ENCODE measurements at regions not wholly inside any gene's neighbourhood (a gene's known extent, or its start where the extent isn't known, plus 50 kb on each side); places are given as distances from the start of the nearest gene placed in this dataset.

GRCh38 chr3:69558912-69559311 lies 173.0 kb upstream of the FRMD4B start:
- ChIA-PET POLR2A (ENCODE audit: low non-redundant PET) (no interaction called here), CTCF (no interaction called here)
- TF ChIP-seq, protein P1, sequence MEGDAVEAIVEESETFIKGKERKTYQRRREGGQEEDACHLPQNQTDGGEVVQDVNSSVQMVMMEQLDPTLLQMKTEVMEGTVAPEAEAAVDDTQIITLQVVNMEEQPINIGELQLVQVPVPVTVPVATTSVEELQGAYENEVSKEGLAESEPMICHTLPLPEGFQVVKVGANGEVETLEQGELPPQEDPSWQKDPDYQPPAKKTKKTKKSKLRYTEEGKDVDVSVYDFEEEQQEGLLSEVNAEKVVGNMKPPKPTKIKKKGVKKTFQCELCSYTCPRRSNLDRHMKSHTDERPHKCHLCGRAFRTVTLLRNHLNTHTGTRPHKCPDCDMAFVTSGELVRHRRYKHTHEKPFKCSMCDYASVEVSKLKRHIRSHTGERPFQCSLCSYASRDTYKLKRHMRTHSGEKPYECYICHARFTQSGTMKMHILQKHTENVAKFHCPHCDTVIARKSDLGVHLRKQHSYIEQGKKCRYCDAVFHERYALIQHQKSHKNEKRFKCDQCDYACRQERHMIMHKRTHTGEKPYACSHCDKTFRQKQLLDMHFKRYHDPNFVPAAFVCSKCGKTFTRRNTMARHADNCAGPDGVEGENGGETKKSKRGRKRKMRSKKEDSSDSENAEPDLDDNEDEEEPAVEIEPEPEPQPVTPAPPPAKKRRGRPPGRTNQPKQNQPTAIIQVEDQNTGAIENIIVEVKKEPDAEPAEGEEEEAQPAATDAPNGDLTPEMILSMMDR (conservative IDR thresholded peaks at IDR 0.05; ENCODE audit: low read depth), result no peak
- DNase-seq (ENCODE audit: low spot score), result peak; percentile 1
- H3K27ac ChIP-seq, result no peak overlapping the region

DNA sequence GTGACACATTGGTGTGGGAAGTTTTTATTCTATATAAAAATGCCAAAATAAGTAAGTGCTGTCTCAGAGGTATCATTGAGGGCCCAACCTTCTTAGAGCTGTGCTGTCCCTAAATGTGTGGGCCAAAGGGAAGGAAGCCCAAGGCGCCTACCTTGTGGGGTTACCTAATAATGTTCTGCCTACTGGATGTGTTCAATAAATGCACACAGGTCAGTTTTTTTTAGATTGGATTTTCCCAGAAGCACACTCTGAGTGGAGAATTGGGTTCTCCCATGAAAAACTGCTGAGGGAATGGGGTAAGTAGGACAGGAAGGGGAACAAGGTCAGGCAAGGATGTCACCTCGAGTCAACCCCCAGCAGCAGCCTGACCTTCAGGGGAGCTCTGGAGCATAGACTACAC lies 168.7 kb upstream of the FRMD4B start:
- CTCF ChIA-PET, result no interaction called here
- POLR2A ChIA-PET (ENCODE audit: low non-redundant PET), result no interaction called here
- TF ChIP-seq, protein P1 (conservative IDR thresholded peaks at IDR 0.05; ENCODE audit: low read depth), result no peak
- no peak for DNase-seq (ENCODE audit: low spot score)
- H3K27ac ChIP-seq, result no peak overlapping the region

GRCh38 chr3:69553888-69554287 lies 168.0 kb upstream of the FRMD4B start:
- ChIA-PET CTCF (no interaction called here), POLR2A (ENCODE audit: low non-redundant PET) (no interaction called here)
- no peak for DNase-seq (ENCODE audit: low spot score)
- no peak overlapping the region for H3K27ac ChIP-seq
- TF ChIP-seq, protein P1 (conservative IDR thresholded peaks at IDR 0.05; ENCODE audit: low read depth), result no peak

DNA sequence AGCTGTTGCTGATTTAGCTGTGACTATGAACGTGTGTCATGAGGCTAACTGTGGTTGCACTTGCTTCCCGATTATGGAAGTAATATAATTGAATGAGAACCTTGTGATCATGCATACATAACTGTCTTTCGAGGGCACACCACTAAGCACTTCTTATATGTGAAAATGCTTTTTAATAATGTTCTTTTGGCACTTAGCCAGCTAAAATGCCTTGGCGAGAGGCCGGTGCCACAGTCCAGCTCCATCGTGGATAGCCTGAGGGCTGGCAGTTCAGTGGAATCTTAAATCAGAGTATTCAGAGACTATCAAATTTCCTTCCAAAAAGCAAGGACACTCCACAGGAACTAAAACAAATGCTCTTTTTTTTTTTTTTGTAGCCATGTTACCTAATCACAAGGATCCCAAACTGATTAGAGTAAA lies 161.6 kb upstream of the FRMD4B start:
- POLR2A ChIA-PET (ENCODE audit: low non-redundant PET), result no interaction called here
- H3K27ac ChIP-seq, result no peak overlapping the region
- TF ChIP-seq, protein P1 (conservative IDR thresholded peaks at IDR 0.05; ENCODE audit: low read depth), result no peak
- CTCF ChIA-PET, result interaction anchor here (0.7 kb wide), 1 partner anchor 14 kb away, joined by 8 read pairs; no protein-coding TSS in a partner anchor
- no peak for DNase-seq (ENCODE audit: low spot score)

GRCh38 chr3:69542805-69543429 lies 157.0 kb upstream of the FRMD4B start:
- peak; percentile 48 for DNase-seq (ENCODE audit: low spot score)
- TF ChIP-seq, protein P1 (conservative IDR thresholded peaks at IDR 0.05; ENCODE audit: low read depth), result no peak
- ChIA-PET CTCF (interaction anchor here (0.5 to 0.7 kb wide), 2 partner anchors 9 to 570 kb away, joined by 4 to 5 read pairs; no protein-coding TSS in a partner anchor), POLR2A (ENCODE audit: low non-redundant PET) (no interaction called here)
- H3K27ac ChIP-seq, result peak overlapping the region; percentile 99

GRCh38 chr3:69542089-69542804 lies 156.4 kb upstream of the FRMD4B start:
- POLR2A ChIA-PET (ENCODE audit: low non-redundant PET), result no interaction called here

More at GRCh38 chr3:69542089-69542804, 156.4 kb upstream of the FRMD4B start:
- peak overlapping the region; percentile 99 for H3K27ac ChIP-seq
- DNase-seq (ENCODE audit: low spot score), result peak; percentile 51
- TF ChIP-seq, protein P1 (conservative IDR thresholded peaks at IDR 0.05; ENCODE audit: low read depth), result no peak
- CTCF ChIA-PET, result interaction anchor here (0.7 to 1.0 kb wide), 2 partner anchors 22 to 381 kb away, joined by 3 read pairs; no protein-coding TSS in a partner anchor
